ENCODE measurements at regions not wholly inside any gene's neighbourhood (a gene's known extent, or its start where the extent isn't known, plus 50 kb on each side); places are given as distances from the start of the nearest gene placed in this dataset.

GRCh38 chr10:31754803-31755624, 173.6 kb downstream of the ARHGAP12 start:
- POLR2A ChIA-PET: no interaction called here
- Histone ChIP-seq H3K9me1 (ENCODE audit: control insufficient read depth, insufficient read depth, low read length) (no peaks in the 10 kb centered on the region), H4K20me1 (replicated peaks; ENCODE audit: control insufficient read depth, insufficient read depth, low read length) (peaks cover 3% of the 10 kb centered on the region; the same call in 1 of the 2 replicates), H3K27ac (ENCODE audit: extremely low read depth, low read depth, low read length) (no peak overlapping the region), H3K36me3 (ENCODE audit: control insufficient read depth, insufficient read depth, low read length) (no peaks in the 10 kb centered on the region), H3K9me3 (replicated peaks; ENCODE audit: control insufficient read depth, insufficient read depth, low read depth, low read length) (no peaks in the 10 kb centered on the region), H3K27me3 (ENCODE audit: control insufficient read depth in 2 of 2, insufficient read depth in 2 of 2, low read length in 2 of 2) (peaks cover 32 to 65% of the 10 kb centered on the region in 2 experiments; a peak in 4 of 5 replicates), H3K4me2 (ENCODE audit: insufficient read depth, low read length) (no peak overlapping the region), H3K79me2 (ENCODE audit: control insufficient read depth, insufficient read depth, low read length) (no peaks in the 10 kb centered on the region), H3K4me3 (no peak overlapping the region), H3K4me1 (replicated peaks in 1 of 2; ENCODE audit: control insufficient read depth in 2 of 2, insufficient read depth in 2 of 2, low read length in 2 of 2) (peaks cover 0 to 15% of the 10 kb centered on the region in 2 experiments; a peak in 2 of 5 replicates), H3K9ac (ENCODE audit: insufficient read depth in 1 of 2, low read depth in 2 of 2, low read length in 2 of 2) (no peak overlapping the region), H2AFZ (ENCODE audit: low read depth, low read length) (no peak overlapping the region)
- no TSS peak for BruUV-seq (replicated peaks)
- intact Hi-C loops (cut with micrococcal nuclease) (no loop called here), in situ Hi-C loops (cut with MboI) (no loop called here)
- DNase-seq (ENCODE audit: extremely low read depth in 1 of 4, low spot score in 3 of 4) (no peak), ATAC-seq (no peak), FAIRE-seq (no peak)
- CTCF ChIA-PET (ENCODE audit: low intra/inter-chr PET ratio): no interaction called here
- 1% methylated on average over 14 of the region's 14 CpGs for WGBS (ENCODE audit: insufficient coverage, low coverage, missing lambda C conversion rate)
- TF ChIP-seq SAFB (IDR thresholded peaks at IDR 0.05; ENCODE audit: borderline replicate concordance, low read depth, low read length) (no peak), POLR2AphosphoS2 (IDR thresholded peaks at IDR 0.05; ENCODE audit: low read length) (no peak)

GRCh38 chr10:31753681-31754080, 174.9 kb downstream of the ARHGAP12 start:
- Histone ChIP-seq H4K20me1 (replicated peaks; ENCODE audit: control insufficient read depth, insufficient read depth, low read length) (peaks cover 3% of the 10 kb centered on the region; the same call in 1 of the 2 replicates), H3K27me3 (ENCODE audit: control insufficient read depth in 2 of 2, insufficient read depth in 2 of 2, low read length in 2 of 2) (peaks cover 40 to 76% of the 10 kb centered on the region in 2 experiments; a peak in 4 of 5 replicates), H3K4me3 (no peak overlapping the region), H2AFZ (ENCODE audit: low read depth, low read length) (no peak overlapping the region), H3K4me1 (replicated peaks in 1 of 2; ENCODE audit: control insufficient read depth in 2 of 2, insufficient read depth in 2 of 2, low read length in 2 of 2) (peaks cover 0 to 8% of the 10 kb centered on the region in 2 experiments; a peak in 1 of 5 replicates), H3K9me3 (replicated peaks; ENCODE audit: control insufficient read depth, insufficient read depth, low read depth, low read length) (no peaks in the 10 kb centered on the region), H3K4me2 (ENCODE audit: insufficient read depth, low read length) (no peak overlapping the region), H3K79me2 (ENCODE audit: control insufficient read depth, insufficient read depth, low read length) (no peaks in the 10 kb centered on the region), H3K27ac (ENCODE audit: extremely low read depth, low read depth, low read length) (no peak overlapping the region), H3K36me3 (ENCODE audit: control insufficient read depth, insufficient read depth, low read length) (no peaks in the 10 kb centered on the region), H3K9me1 (ENCODE audit: control insufficient read depth, insufficient read depth, low read length) (no peaks in the 10 kb centered on the region), H3K9ac (ENCODE audit: insufficient read depth in 1 of 2, low read depth in 2 of 2, low read length in 2 of 2) (no peak overlapping the region)
- intact Hi-C loops (cut with micrococcal nuclease) (no loop called here), in situ Hi-C loops (cut with MboI) (no loop called here)
- ChIA-PET CTCF (ENCODE audit: low intra/inter-chr PET ratio) (no interaction called here), POLR2A (no interaction called here)
- WGBS (ENCODE audit: insufficient coverage, low coverage, missing lambda C conversion rate): 2% methylated on average over 6 of the region's 6 CpGs
- no peak for FAIRE-seq
- no TSS peak for BruUV-seq (replicated peaks)
- TF ChIP-seq BRF2 (IDR thresholded peaks at IDR 0.05; ENCODE audit: borderline replicate concordance, insufficient read depth, insufficient read length) (no peak), ZBTB34 (CRISPR knock-in tag; IDR thresholded peaks at IDR 0.05) (no peak), ARID3B (CRISPR knock-in tag; IDR thresholded peaks at IDR 0.05; ENCODE audit: borderline replicate concordance) (no peak), EP400 (IDR thresholded peaks at IDR 0.05) (no peak), HDAC8 (tag; IDR thresholded peaks at IDR 0.05) (no peak), TSC22D4 (tag; IDR thresholded peaks at IDR 0.05) (no peak)
- no peak for DNase-seq (ENCODE audit: extremely low read depth in 1 of 4, low spot score in 3 of 4)
- no peak for ATAC-seq
